GM23338 (cell line): ENCODE measurements at regions not wholly inside any gene's neighbourhood (a gene's known extent, or its start where the extent isn't known, plus 50 kb on each side); places are given as distances from the start of the nearest gene placed in this dataset.

Experiments
- ATAC-seq: fragments of 200-7000 bp; cut with Tn5 transposase; 3 replicates; pipeline ENCODE4 v1.9.1; 2020
- DNase-seq: peaks from one replicate; pipeline ENCODE4 v3.0.0-alpha.2; 2015; ENCODE audit warnings: low spot score
- H2AFZ ChIP-seq: fragments of 200-600 bp; sonication (generic); 2 replicates; pipeline ENCODE4 v1.8.0; 2016; ENCODE audit warnings: antibody characterized with exemption, mild to moderate bottlenecking, moderate library complexity
- H3F3A ChIP-seq: fragments of 200-600 bp; sonication (generic); replicated peaks from 2 replicates; pipeline ENCODE4 v1.8.0; 2017; ENCODE audit warnings: antibody characterized with exemption, mixed run types, low read depth
- H3K27ac ChIP-seq: fragments of 200-600 bp; sonication (generic); 2 replicates; pipeline ENCODE4 v1.6.1; 2016; ENCODE audit warnings: low read depth
- H3K27me3 ChIP-seq: fragments of 200-600 bp; sonication (generic); 2 replicates; pipeline ENCODE4 v1.8.0; 2016; ENCODE audit warnings: mild to moderate bottlenecking, mixed run types, moderate library complexity; ENCODE audit not compliant: insufficient read depth
- H3K36me3 ChIP-seq: fragments of 200-600 bp; sonication (generic); 2 replicates; pipeline ENCODE4 v1.8.0; 2016; ENCODE audit warnings: mild to moderate bottlenecking; ENCODE audit not compliant: insufficient read depth
- H3K4me1 ChIP-seq: fragments of 200-600 bp; sonication (generic); 2 replicates; pipeline ENCODE4 v1.8.0; 2016; ENCODE audit warnings: mild to moderate bottlenecking, moderate library complexity; ENCODE audit not compliant: insufficient read depth
- H3K4me2 ChIP-seq: fragments of 200-600 bp; sonication (generic); 2 replicates; pipeline ENCODE4 v1.7.1; 2017; ENCODE audit warnings: mixed run types
- H3K4me3 ChIP-seq: fragments of 200-600 bp; sonication (generic); 2 replicates; pipeline ENCODE4 v1.6.1; 2016; ENCODE audit warnings: mixed run types
- H3K79me2 ChIP-seq: fragments of 200-600 bp; sonication (generic); replicated peaks from 2 replicates; pipeline ENCODE4 v1.8.0; 2017; ENCODE audit warnings: mild to moderate bottlenecking; ENCODE audit not compliant: insufficient read depth
- H3K9me2 ChIP-seq: fragments of 200-600 bp; sonication (generic); 2 replicates; pipeline ENCODE4 v1.8.0; 2017; ENCODE audit not compliant: insufficient read depth
- H4K20me1 ChIP-seq: fragments of 200-600 bp; sonication (generic); replicated peaks from 2 replicates; pipeline ENCODE4 v1.8.0; 2017; ENCODE audit warnings: mild to moderate bottlenecking; ENCODE audit not compliant: insufficient read depth
- H3K27ac Mint-ChIP-seq: 2 replicates; pipeline ENCODE4 v1.8.0; 2020; ENCODE audit warnings: inconsistent platforms, mild to moderate bottlenecking, moderate library complexity, mixed read lengths
- H3K27me3 Mint-ChIP-seq: 3 replicates; pipeline ENCODE4 v1.8.0; 2022; ENCODE audit warnings: low read depth, mild to moderate bottlenecking, moderate library complexity, mixed read lengths, inconsistent platforms; ENCODE audit not compliant: insufficient read depth, poor library complexity
- H3K36me3 Mint-ChIP-seq: 3 replicates; pipeline ENCODE4 v1.8.0; 2021; ENCODE audit warnings: low read depth, mild to moderate bottlenecking, inconsistent platforms, moderate library complexity, mixed read lengths
- H3K4me1 Mint-ChIP-seq: 3 replicates; pipeline ENCODE4 v1.8.0; 2020; ENCODE audit warnings: mild to moderate bottlenecking, inconsistent platforms, mixed read lengths
- H3K4me3 Mint-ChIP-seq: 3 replicates; pipeline ENCODE4 v1.8.0; 2021; ENCODE audit warnings: moderate library complexity, mild to moderate bottlenecking, inconsistent platforms, mixed read lengths
- H3K9me3 Mint-ChIP-seq: 3 replicates; pipeline ENCODE4 v1.8.0; 2020; ENCODE audit warnings: moderate library complexity, mild to moderate bottlenecking, inconsistent platforms, mixed read lengths
- EZH2phosphoT487 ChIP-seq: fragments of 200-600 bp; sonication (generic); IDR thresholded peaks from one replicate; pipeline ENCODE4 v1.8.1; 2018; ENCODE audit warnings: antibody characterized with exemption; ENCODE audit not compliant: unreplicated experiment
- NANOG ChIP-seq: IDR thresholded peaks from 2 replicates; pipeline ENCODE4 v1.6.1; 2016; ENCODE audit warnings: antibody characterized with exemption, borderline replicate concordance
- POLR2AphosphoS5 ChIP-seq: IDR thresholded peaks from 2 replicates; pipeline ENCODE4 v1.6.1; 2016; ENCODE audit warnings: antibody characterized with exemption, low read depth
- STAT1 ChIP-seq: IDR thresholded peaks from one replicate; pipeline ENCODE4 v1.6.1; 2016; ENCODE audit warnings: antibody characterized with exemption; ENCODE audit not compliant: unreplicated experiment
- ZNF114 ChIP-seq: fragments of 250-450 bp; sonication (Bioruptor Pico); IDR thresholded peaks from 2 replicates; pipeline ENCODE4 v1.5.0; 2020; ENCODE audit warnings: mild to moderate bottlenecking, moderate library complexity
- ZNF331 ChIP-seq: fragments of 250-450 bp; sonication (Bioruptor Pico); IDR thresholded peaks from 2 replicates; pipeline ENCODE4 v1.5.0; 2020; ENCODE audit warnings: low read depth, mild to moderate bottlenecking, moderate library complexity
- TF ChIP-seq, protein P1 (sequence below): fragments of 250-450 bp; sonication (Bioruptor Pico); IDR thresholded peaks from 2 replicates; pipeline ENCODE4 v1.5.0; 2020; ENCODE audit warnings: mild to moderate bottlenecking, moderate library complexity
- TF ChIP-seq, protein P2 (sequence below), 2 experiments: fragments of 200-600 bp in 1 of 2; sonication (generic) in 1 of 2; conservative IDR thresholded peaks; 2 replicates each; pipeline versions ENCODE4 v1.5.1 to v1.6.1; 2016 to 2017; ENCODE audit warnings: antibody characterized with exemption in 2 of 2, low read depth in 2 of 2, mild to moderate bottlenecking in 2 of 2, moderate library complexity in 1 of 2

DNA sequence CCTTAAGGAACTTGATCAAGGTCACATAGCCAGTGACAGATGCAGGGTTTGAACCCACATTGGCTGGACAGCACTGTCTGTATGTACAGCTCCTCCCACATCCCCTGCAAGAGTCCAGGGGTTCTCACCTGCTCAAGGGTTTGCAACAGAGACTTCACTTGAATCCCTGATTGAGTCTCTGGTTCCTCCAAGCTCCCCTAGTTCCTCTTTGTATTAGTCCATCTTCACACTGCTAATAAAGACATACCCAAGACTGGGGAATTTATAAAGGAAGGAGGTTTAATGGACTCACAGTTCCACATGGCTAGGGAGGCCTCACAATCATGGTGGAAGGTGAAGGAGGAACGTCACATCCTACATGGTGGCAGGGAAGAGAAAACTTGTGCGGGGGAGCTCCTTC lies 72.8 kb upstream of the CLDN10 start:
- no peak overlapping the region for H2AFZ ChIP-seq
- ATAC-seq (no peak), DNase-seq (no peak)
- no peak overlapping the region for H3K4me3 ChIP-seq
- H3K27ac ChIP-seq = no peak overlapping the region
- TF ChIP-seq POLR2AphosphoS5 (no peak), NANOG (no peak)
- TF ChIP-seq, protein P1, sequence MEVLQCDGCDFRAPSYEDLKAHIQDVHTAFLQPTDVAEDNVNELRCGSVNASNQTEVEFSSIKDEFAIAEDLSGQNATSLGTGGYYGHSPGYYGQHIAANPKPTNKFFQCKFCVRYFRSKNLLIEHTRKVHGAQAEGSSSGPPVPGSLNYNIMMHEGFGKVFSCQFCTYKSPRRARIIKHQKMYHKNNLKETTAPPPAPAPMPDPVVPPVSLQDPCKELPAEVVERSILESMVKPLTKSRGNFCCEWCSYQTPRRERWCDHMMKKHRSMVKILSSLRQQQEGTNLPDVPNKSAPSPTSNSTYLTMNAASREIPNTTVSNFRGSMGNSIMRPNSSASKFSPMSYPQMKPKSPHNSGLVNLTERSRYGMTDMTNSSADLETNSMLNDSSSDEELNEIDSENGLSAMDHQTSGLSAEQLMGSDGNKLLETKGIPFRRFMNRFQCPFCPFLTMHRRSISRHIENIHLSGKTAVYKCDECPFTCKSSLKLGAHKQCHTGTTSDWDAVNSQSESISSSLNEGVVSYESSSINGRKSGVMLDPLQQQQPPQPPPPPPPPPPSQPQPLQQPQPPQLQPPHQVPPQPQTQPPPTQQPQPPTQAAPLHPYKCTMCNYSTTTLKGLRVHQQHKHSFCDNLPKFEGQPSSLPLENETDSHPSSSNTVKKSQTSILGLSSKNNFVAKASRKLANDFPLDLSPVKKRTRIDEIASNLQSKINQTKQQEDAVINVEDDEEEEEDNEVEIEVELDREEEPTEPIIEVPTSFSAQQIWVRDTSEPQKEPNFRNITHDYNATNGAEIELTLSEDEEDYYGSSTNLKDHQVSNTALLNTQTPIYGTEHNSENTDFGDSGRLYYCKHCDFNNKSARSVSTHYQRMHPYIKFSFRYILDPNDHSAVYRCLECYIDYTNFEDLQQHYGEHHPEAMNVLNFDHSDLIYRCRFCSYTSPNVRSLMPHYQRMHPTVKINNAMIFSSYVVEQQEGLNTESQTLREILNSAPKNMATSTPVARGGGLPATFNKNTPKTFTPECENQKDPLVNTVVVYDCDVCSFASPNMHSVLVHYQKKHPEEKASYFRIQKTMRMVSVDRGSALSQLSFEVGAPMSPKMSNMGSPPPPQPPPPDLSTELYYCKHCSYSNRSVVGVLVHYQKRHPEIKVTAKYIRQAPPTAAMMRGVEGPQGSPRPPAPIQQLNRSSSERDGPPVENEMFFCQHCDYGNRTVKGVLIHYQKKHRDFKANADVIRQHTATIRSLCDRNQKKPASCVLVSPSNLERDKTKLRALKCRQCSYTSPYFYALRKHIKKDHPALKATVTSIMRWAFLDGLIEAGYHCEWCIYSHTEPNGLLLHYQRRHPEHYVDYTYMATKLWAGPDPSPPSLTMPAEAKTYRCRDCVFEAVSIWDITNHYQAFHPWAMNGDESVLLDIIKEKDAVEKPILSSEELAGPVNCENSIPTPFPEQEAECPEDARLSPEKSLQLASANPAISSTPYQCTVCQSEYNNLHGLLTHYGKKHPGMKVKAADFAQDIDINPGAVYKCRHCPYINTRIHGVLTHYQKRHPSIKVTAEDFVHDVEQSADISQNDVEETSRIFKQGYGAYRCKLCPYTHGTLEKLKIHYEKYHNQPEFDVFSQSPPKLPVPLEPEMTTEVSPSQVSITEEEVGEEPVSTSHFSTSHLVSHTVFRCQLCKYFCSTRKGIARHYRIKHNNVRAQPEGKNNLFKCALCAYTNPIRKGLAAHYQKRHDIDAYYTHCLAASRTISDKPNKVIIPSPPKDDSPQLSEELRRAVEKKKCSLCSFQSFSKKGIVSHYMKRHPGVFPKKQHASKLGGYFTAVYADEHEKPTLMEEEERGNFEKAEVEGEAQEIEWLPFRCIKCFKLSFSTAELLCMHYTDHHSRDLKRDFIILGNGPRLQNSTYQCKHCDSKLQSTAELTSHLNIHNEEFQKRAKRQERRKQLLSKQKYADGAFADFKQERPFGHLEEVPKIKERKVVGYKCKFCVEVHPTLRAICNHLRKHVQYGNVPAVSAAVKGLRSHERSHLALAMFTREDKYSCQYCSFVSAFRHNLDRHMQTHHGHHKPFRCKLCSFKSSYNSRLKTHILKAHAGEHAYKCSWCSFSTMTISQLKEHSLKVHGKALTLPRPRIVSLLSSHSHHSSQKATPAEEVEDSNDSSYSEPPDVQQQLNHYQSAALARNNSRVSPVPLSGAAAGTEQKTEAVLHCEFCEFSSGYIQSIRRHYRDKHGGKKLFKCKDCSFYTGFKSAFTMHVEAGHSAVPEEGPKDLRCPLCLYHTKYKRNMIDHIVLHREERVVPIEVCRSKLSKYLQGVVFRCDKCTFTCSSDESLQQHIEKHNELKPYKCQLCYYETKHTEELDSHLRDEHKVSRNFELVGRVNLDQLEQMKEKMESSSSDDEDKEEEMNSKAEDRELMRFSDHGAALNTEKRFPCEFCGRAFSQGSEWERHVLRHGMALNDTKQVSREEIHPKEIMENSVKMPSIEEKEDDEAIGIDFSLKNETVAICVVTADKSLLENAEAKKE (CRISPR knock-in tag) = no peak
- no peaks in the 10 kb centered on the region for H3K27me3 ChIP-seq
- H3K9me2 ChIP-seq = no peaks in the 10 kb centered on the region
- H3F3A ChIP-seq = no peaks in the 10 kb centered on the region
- Mint-ChIP-seq H3K9me3 (no peaks in the 10 kb centered on the region), H3K4me1 (peaks cover 2% of the 10 kb centered on the region; the same call in 2 of the 3 replicates), H3K4me3 (no peak overlapping the region), H3K27me3 (peaks cover 4% of the 10 kb centered on the region), H3K36me3 (no peaks in the 10 kb centered on the region), H3K27ac (no peak overlapping the region)
- no peak overlapping the region for H3K4me2 ChIP-seq
- no peaks in the 10 kb centered on the region for H4K20me1 ChIP-seq
- no peaks in the 10 kb centered on the region for H3K79me2 ChIP-seq
- no peaks in the 10 kb centered on the region for H3K36me3 ChIP-seq
- H3K4me1 ChIP-seq = 0 out of 2 replicates have a peak, but pooled peaks cover under 1% of the 10 kb centered on the region

- Histone ChIP-seq H3K79me2 (no peaks in the 10 kb centered on the region), H3K27ac (no peak overlapping the region), H3K4me1 (no peaks in the 10 kb centered on the region), H3K4me3 (no peak overlapping the region), H2AFZ (no peak overlapping the region), H3K4me2 (no peak overlapping the region), H3K36me3 (no peaks in the 10 kb centered on the region), H3K9me2 (no peaks in the 10 kb centered on the region), H3F3A (no peaks in the 10 kb centered on the region), H4K20me1 (no peaks in the 10 kb centered on the region), H3K27me3 (no peaks in the 10 kb centered on the region)
- Mint-ChIP-seq H3K9me3 (no peaks in the 10 kb centered on the region), H3K27ac (no peak overlapping the region), H3K4me1 (no peaks in the 10 kb centered on the region; the same call in 2 of the 3 replicates), H3K4me3 (no peak overlapping the region), H3K27me3 (peaks cover 4% of the 10 kb centered on the region), H3K36me3 (no peaks in the 10 kb centered on the region)
- ATAC-seq = no peak
- DNase-seq = no peak
- no peak for TF ChIP-seq NANOG
- TF ChIP-seq ZNF114 (CRISPR knock-in tag) = no peak
- TF ChIP-seq, protein P2, sequence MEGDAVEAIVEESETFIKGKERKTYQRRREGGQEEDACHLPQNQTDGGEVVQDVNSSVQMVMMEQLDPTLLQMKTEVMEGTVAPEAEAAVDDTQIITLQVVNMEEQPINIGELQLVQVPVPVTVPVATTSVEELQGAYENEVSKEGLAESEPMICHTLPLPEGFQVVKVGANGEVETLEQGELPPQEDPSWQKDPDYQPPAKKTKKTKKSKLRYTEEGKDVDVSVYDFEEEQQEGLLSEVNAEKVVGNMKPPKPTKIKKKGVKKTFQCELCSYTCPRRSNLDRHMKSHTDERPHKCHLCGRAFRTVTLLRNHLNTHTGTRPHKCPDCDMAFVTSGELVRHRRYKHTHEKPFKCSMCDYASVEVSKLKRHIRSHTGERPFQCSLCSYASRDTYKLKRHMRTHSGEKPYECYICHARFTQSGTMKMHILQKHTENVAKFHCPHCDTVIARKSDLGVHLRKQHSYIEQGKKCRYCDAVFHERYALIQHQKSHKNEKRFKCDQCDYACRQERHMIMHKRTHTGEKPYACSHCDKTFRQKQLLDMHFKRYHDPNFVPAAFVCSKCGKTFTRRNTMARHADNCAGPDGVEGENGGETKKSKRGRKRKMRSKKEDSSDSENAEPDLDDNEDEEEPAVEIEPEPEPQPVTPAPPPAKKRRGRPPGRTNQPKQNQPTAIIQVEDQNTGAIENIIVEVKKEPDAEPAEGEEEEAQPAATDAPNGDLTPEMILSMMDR (conservative IDR thresholded peaks at IDR 0.05; ENCODE audit: low read depth in 2 of 2) = no peak
- TF ChIP-seq POLR2AphosphoS5 = no peak
- no peak for TF ChIP-seq STAT1
- TF ChIP-seq ZNF331 (CRISPR knock-in tag) = no peak
- no peak for TF ChIP-seq EZH2phosphoT487
Observed at GRCh38 chr13:95480131-95480545, 72.4 kb upstream of the CLDN10 start.
